Left lung (tissue), 4 donors: ENCODE measurements at regions not wholly inside any gene's neighbourhood (a gene's known extent, or its start where the extent isn't known, plus 50 kb on each side); places are given as distances from the start of the nearest gene placed in this dataset.

Experiments used
- ATAC-seq: fragments of 200-7000 bp; cut with Tn5 transposase; one replicate; pipeline ENCODE4 v1.9.1; 2020; ENCODE audit warnings: moderate library complexity
- DNase-seq, 4 donors: peaks; one replicate each; pipeline ENCODE4 v3.0.0-alpha.2; 2013 to 2020
- H3K27ac ChIP-seq, 2 donors: fragments of 200-600 bp; sonication (generic) in 1 of 2; one replicate each; pipeline versions ENCODE4 v1.5.0 to v1.8.0; 2020 to 2021
- H3K27me3 ChIP-seq, 2 donors: fragments of 200-600 bp; sonication (generic) in 1 of 2; one replicate each; pipeline versions ENCODE4 v1.5.0 to v1.8.0; 2020 to 2021
- H3K36me3 ChIP-seq, 2 donors: fragments of 200-600 bp; sonication (generic) in 1 of 2; one replicate each; pipeline versions ENCODE4 v1.5.0 to v1.8.0; 2020 to 2021
- H3K4me1 ChIP-seq, 2 donors: fragments of 200-600 bp; one replicate each; pipeline ENCODE4 v1.8.0; 2021
- H3K4me3 ChIP-seq, 2 donors: fragments of 200-600 bp; sonication (generic) in 1 of 2; one replicate each; pipeline versions ENCODE4 v1.5.0 to v1.8.0; 2020 to 2021; ENCODE audit warnings: mild to moderate bottlenecking in 1 of 2
- H3K9me3 ChIP-seq, 2 donors: fragments of 200-600 bp; sonication (generic) in 1 of 2; one replicate each; pipeline versions ENCODE4 v1.5.0 to v1.8.0; 2020 to 2021
- intact Hi-C, 2 donors: fragments of 100-400 bp; cut with DNase I; formaldehyde crosslinking; loops; one replicate each; pipeline versions ENCODE4 v1.11.2 to v1.14.2; 2022
- TF ChIP-seq, protein P1 (sequence below), 2 donors: fragments of 200-600 bp; sonication (generic) in 1 of 2; IDR thresholded peaks; one replicate each; pipeline versions ENCODE4 v1.5.0 to v1.8.0; 2021; ENCODE audit warnings: antibody characterized with exemption in 2 of 2
- donor health status: DM: no; HTN: yes; CAD: no.
- donor health status: DM: no; HTN: no; CAD: no.

- ATAC-seq (no peak), DNase-seq (no peak)
- Histone ChIP-seq H3K9me3 (peaks cover 0 to 11% of the 10 kb centered on the region in 2 donors), H3K36me3 (no peaks in the 10 kb centered on the region), H3K27me3 (no peaks in the 10 kb centered on the region), H3K27ac (no peak overlapping the region), H3K4me1 (no peaks in the 10 kb centered on the region), H3K4me3 (no peak overlapping the region)
- intact Hi-C loops, result no loop called here
- TF ChIP-seq, protein P1, sequence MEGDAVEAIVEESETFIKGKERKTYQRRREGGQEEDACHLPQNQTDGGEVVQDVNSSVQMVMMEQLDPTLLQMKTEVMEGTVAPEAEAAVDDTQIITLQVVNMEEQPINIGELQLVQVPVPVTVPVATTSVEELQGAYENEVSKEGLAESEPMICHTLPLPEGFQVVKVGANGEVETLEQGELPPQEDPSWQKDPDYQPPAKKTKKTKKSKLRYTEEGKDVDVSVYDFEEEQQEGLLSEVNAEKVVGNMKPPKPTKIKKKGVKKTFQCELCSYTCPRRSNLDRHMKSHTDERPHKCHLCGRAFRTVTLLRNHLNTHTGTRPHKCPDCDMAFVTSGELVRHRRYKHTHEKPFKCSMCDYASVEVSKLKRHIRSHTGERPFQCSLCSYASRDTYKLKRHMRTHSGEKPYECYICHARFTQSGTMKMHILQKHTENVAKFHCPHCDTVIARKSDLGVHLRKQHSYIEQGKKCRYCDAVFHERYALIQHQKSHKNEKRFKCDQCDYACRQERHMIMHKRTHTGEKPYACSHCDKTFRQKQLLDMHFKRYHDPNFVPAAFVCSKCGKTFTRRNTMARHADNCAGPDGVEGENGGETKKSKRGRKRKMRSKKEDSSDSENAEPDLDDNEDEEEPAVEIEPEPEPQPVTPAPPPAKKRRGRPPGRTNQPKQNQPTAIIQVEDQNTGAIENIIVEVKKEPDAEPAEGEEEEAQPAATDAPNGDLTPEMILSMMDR (IDR thresholded peaks at IDR 0.05), result no peak
Observed at GRCh38 chr1:106278716-106279115, 777.8 kb upstream of the PRMT6 start.

- TF ChIP-seq, protein P1 (IDR thresholded peaks at IDR 0.05), result no peak
- no peaks in the 10 kb centered on the region for H3K27me3 ChIP-seq
- ATAC-seq (no peak), DNase-seq (no peak)
- H3K36me3 ChIP-seq, result no peaks in the 10 kb centered on the region
- no peaks in the 10 kb centered on the region for H3K9me3 ChIP-seq
- no peak overlapping the region for H3K4me3 ChIP-seq
- no peak overlapping the region for H3K27ac ChIP-seq
- H3K4me1 ChIP-seq, result no peaks in the 10 kb centered on the region
- intact Hi-C loops, result no loop called here
Observed at GRCh38 chr1:106289265-106289928, 767.1 kb upstream of the PRMT6 start.

DNA sequence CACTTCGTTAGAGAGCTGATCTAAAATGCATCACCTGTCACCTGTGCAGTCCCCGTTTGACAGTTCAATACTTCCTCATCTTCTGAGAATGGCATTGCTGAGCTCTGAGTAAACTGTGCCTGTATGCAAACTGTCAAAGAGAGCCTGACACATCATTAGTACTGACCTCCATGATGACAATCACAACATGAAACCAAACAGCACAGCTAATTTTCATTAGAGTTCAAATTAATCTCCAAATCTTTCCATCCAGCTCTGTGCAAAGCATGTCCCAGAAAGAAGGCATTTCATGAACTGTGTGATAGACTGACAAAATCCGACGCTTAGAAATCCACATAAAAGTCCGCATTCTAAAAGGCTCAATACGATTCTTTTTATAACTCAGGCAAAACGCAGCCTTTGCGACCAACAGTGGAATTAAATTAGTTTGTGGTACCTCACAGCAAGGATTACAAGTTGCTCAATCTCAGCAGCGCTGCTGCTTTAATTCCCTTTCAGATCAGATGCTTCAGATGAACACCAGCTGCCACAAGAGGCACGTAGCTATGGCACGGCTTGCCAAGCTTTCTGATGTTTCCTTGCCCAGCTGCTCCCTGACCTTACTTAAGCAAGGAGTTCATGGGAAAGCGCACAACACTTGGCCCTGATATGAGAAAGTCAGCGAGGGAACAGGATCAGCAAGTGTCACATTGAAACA is 765.5 kb upstream of the PRMT6 start:
- Histone ChIP-seq H3K9me3 (no peaks in the 10 kb centered on the region), H3K27ac (no peak overlapping the region), H3K27me3 (no peaks in the 10 kb centered on the region), H3K4me3 (no peak overlapping the region), H3K4me1 (no peaks in the 10 kb centered on the region), H3K36me3 (no peaks in the 10 kb centered on the region)
- TF ChIP-seq, protein P1 (IDR thresholded peaks at IDR 0.05), result no peak
- ATAC-seq, result no peak
- intact Hi-C loops, result no loop called here
- DNase-seq, result peak in 2 of 4 donors; percentile 40 to 62

GRCh38 chr1:106292130-106292529 is 764.3 kb upstream of the PRMT6 start:
- H3K4me1 ChIP-seq, result no peaks in the 10 kb centered on the region
- H3K9me3 ChIP-seq, result no peaks in the 10 kb centered on the region
- intact Hi-C loops, result no loop called here
- ATAC-seq, result no peak
- TF ChIP-seq, protein P1 (IDR thresholded peaks at IDR 0.05), result no peak
- H3K36me3 ChIP-seq, result no peaks in the 10 kb centered on the region
- DNase-seq, result no peak
- H3K27ac ChIP-seq, result no peak overlapping the region
- H3K27me3 ChIP-seq, result no peaks in the 10 kb centered on the region
- no peak overlapping the region for H3K4me3 ChIP-seq

DNA sequence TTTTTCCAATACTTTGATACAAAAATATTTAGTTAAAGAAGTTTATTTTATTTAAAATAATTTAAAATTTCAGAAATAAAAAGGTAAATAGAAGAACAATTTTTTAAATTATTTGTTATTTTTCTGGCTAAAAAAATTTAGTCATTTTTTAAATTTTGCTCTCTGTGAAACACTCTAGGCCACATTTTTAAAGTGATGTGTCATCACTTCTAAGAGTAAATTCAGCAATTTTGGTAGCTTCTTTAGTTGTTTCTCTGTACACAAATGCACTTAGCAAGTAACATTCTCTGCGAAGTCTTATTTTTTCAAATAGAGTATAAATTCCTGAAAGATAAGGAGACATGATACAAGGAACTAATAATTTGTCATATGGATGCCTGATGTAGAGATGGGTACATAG is 760.0 kb upstream of the PRMT6 start:
- no peak overlapping the region for H3K27ac ChIP-seq
- intact Hi-C loops, result no loop called here
- ATAC-seq (no peak), DNase-seq (no peak)
- TF ChIP-seq, protein P1 (IDR thresholded peaks at IDR 0.05), result no peak
- H3K4me3 ChIP-seq, result no peak overlapping the region
- H3K4me1 ChIP-seq, result no peaks in the 10 kb centered on the region
- no peaks in the 10 kb centered on the region for H3K27me3 ChIP-seq
- no peaks in the 10 kb centered on the region for H3K9me3 ChIP-seq
- H3K36me3 ChIP-seq, result no peaks in the 10 kb centered on the region
